GM18858 (cell line): ENCODE measurements at regions not wholly inside any gene's neighbourhood (a gene's known extent, or its start where the extent isn't known, plus 50 kb on each side); places are given as distances from the start of the nearest gene placed in this dataset.

Experiments used
- ATAC-seq: cut with Tn5 transposase; IDR thresholded peaks from one replicate; pipeline ENCODE4 v1.9.1; 2021; ENCODE audit not compliant: unreplicated experiment

- ATAC-seq, result no peak
Observed at GRCh38 chr1:61627365-61627764, 97.6 kb downstream of the TM2D1 start.

GRCh38 chr1:61626816-61627215, 98.1 kb downstream of the TM2D1 start:
- ATAC-seq, result no peak

GRCh38 chr1:61623852-61624251, 101.1 kb downstream of the TM2D1 start:
- ATAC-seq, result no peak

DNA sequence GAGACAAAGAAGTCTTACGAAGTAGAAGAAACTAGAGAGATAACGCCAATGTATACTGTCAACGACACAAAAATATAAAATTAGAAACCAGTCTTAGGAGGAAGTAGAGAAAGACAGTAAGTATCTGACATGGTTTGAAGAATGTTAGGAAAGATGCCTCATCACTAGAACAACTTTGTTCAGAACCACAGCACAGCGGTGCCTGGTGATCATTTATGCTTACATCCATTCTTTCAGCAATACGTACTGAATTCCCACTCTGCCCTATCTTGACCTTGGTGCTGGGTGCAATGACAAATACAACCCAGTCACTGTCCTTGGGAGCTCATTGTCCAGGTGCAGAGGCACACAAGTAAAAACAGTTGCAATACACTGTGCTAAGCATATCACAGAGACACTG, 104.4 kb downstream of the TM2D1 start:
- ATAC-seq, result no peak

GRCh38 chr1:61618755-61619154, 106.2 kb downstream of the TM2D1 start:
- no peak for ATAC-seq

GRCh38 chr1:61618193-61618592, 106.7 kb downstream of the TM2D1 start:
- no peak for ATAC-seq

- no peak for ATAC-seq
Observed at GRCh38 chr1:61616830-61617229, 108.1 kb downstream of the TM2D1 start.

- no peak for ATAC-seq
Observed at GRCh38 chr1:61612602-61613001, 112.3 kb downstream of the TM2D1 start.

DNA sequence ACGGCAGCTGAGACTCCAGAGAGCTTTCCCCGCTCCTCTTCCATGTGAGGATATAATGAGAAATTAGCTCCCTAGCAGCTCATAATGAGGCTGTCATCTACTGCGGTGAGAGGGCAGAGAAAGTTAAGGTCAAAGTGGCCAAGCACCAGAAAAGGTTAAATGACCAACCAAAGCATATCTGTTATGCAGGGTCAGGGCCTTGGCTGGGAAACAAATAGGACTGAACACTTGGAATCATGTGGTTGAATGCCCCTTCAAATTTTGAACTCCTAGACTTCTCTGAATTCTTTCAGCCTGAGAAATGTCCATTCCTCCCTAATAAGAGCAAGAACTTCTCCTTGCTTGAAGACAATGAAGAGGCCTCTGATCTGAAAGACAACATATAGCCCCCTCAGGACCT, 115.9 kb downstream of the TM2D1 start:
- ATAC-seq, result no peak

DNA sequence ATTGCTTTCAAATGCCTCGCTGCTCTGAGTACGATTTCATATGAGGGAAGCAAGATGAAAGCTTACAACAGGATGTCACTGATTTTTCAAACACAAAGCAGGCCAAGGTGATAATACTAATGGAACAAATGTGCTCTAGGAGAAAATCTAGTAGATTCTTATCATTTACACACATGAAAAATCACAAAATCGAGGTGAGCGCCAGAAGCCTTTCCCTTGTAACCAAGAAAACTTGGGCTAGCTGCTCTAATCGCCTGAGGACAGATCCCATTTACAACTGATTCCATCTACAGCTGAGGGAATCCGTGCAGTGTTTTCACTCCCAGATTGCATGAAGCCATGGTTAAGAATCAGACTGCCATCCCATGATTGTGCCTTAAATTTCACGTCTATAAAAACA, 117.5 kb downstream of the TM2D1 start:
- ATAC-seq, result no peak

DNA sequence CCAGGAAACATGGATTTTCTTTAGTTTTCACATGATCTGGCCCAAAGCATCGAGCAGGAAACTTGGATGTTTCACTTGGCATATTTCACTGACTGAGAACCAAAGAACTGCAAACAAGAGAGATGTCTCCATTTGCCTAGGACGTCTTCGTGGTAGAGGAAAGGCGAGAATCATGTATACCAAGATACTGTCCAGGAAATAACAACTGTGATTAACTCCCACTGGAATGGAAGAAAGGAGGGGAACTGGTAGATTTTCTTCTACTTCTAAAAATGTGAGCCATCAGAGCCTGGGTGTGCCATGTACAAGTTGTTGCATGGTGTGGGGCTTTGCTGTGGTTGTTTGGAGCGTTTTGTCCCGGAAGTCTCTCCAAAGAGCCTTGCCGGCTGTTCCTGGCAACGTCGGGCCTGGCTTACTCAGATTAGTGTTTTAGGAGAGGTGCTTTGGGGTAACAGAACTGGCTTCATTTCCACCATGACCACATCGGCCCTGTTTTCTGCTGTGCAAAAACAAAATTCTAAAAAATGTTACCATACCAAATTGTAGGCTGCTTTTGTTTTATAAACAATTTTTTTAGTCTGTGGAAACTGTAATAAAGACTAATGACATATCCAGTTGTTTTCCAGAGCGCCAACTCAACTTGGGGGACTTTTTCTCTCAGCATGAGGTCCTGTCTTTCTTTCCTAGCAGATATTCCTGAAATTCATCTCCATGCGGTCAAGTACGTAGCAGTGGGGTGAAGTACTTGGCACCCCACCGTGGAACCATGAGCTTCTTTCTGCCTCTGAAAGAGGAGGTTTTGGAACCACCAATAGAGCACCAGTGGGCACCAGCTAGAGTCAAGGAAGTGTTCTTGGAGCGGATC, 118.3 kb downstream of the TM2D1 start:
- ATAC-seq, result no peak

DNA sequence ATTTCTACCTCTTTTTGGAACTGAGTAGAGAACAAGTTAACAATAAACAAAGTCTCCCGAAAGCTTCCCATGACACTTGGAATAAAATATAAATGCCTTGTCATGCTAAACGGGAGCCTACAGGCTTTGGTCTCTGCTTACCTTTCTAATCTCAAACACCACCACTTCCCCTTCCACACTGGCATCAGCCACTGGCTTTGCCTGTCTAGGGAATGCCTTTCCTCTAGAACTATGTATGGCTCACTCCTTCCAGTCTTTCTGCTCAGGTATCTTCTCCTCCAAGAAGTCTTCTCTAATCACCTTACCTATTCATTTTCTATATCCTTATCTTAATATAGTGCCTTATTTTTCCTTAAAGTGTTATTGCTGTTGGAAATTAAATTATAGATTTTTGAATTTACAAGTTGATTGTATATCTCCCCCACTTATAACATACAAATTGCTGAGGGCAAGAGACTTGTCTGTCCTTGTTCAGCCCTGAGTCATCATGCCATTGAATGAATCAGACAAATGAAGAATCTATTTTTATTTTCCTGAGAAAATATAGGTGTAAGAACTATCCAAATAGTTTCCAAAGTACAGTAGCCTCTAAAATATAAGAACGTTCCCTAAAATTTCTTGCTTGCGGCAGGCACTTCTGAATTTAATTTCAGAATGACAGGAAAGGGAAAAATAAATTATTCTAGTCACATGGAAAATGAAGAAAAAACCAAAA, 119.2 kb downstream of the TM2D1 start:
- no peak for ATAC-seq

- no peak for ATAC-seq
Observed at GRCh38 chr1:61604684-61605083, 120.3 kb downstream of the TM2D1 start.

DNA sequence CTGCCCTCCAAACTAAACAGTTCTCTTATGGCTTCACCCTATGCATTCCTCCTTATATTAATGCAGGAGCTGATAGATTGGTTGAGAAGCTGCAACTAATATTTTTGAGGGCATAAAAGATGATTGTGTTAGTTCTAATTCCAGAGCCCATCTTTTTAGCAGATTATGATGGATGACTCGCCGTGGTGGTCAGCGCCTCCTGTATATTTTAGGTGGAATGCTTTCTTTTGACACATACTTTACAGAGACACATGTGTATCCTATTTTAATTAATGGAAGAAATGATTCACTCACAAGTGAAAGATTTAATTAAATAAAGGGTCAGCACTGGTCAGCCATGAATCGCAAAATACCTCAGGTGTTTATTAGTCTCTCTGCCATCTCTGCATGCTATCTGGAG, 120.7 kb downstream of the TM2D1 start:
- no peak for ATAC-seq

DNA sequence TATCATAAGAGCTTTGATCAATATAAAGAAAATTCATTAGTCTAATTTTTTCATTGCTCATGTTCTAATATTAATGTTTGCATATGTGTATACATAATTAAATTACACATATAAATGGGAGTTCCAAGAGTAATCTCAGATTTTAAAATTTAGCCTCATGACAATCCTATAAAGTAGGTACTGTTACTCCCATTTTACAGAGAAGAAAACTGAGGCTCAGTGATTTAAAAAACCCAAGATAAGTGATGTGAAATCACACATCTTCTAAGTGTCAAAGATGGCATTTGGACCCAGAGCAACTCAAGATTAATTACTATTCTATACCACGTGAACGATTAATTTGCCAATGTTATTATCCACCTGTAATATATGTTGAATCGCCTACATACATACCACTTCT, 122.3 kb downstream of the TM2D1 start:
- ATAC-seq, result no peak

DNA sequence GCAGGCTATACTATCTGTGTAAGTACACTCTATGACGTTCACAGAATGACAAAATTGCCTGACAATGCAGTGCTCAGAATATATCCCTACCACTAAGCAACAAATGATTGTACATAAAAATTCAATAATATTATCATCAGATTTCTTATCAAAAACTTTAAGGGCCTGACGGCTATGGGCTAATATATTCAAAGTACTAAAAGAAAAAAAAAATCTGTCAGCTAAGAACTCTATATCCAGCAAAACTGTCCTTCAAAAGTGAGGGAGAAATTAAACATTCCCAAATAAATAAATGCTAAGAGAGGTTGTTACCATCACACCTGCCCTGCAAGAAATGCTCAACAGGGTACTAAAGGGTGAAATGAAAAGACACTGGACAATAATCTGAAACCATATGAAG, 127.3 kb downstream of the TM2D1 start:
- no peak for ATAC-seq

GRCh38 chr1:61593331-61593730, 131.6 kb downstream of the TM2D1 start:
- no peak for ATAC-seq

GRCh38 chr1:61591351-61591750, 133.6 kb downstream of the TM2D1 start:
- no peak for ATAC-seq

DNA sequence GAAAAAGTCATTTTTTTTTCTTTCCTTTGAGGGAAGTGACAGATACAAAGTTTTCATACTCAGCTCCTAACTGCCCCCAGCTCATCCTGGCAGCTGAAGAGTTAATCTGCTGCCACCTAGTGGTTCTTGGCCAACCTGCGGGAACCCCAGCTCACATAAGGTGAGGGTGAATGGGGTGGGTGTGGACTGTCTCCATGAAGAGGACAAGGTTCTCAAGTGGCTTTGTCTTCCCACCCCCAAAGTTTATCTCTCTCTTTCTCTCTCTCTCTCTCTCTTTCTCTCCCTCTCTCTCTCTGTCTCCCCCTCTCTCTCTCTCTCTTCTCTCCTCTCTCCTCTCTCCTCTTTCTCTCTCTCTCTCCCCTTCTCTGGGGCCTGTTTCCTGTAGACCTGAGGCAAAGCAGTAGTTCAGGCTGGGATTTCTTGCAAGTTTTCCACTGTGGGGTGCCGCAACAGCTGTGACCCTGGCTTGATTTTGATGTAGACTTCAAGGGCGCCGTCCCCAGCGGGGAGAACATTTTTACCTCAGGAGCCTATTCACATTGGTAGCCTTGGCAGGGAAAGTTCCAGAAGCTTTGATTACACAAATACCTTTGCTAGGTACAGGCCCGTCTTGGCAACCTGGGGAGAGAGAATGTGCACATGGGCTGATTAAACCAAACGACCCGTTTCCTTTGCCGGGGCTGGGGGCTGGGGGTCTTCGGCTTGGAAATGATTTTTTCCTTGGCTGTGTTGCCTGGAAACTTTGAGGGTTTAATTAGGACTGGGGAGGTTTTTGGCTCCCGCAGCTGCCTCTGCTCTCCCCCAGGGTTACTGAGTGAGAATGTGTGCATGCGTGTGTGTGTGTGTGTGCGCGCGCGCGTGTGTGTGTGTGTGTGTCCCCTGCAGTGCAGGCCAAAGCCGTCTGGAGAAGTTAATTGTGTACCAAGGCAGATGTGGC, 135.9 kb downstream of the TM2D1 start:
- ATAC-seq, result no peak

GRCh38 chr1:61585714-61586113, 139.2 kb downstream of the TM2D1 start:
- no peak for ATAC-seq

- ATAC-seq, result no peak
Observed at GRCh38 chr1:61583703-61584102, 141.2 kb downstream of the TM2D1 start.
